ENCODE measurements at regions not wholly inside any gene's neighbourhood (a gene's known extent, or its start where the extent isn't known, plus 50 kb on each side); places are given as distances from the start of the nearest gene placed in this dataset.
A peak's percentile ranks its signal among the peaks of the same experiment; 100 is the strongest.
"Not testable (repeated sequence)": the region's sequence is repeated elsewhere in the genome, so short reads cannot be mapped to it uniquely, and the experiment has no call there.

DNA sequence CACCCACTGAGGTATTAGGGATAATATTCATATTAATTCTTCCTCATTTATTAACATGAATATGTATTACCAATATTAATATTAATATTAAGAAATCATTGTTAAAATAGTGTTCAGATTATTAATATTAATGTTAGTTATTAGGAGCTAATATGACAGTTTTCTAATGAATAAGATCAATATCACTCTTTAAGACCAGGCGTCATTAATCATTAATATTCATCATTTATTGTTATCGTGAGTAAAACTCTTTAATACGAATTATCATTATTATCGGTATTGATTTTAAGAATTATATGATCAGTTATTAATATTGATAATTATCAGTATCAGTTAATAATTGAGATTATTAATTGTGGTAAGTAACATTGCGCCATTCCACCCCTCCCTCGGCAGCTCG, 101.0 kb upstream of the HMX1 start:
- DNase-seq (ENCODE audit: low read depth), result not testable (repeated sequence)

DNA sequence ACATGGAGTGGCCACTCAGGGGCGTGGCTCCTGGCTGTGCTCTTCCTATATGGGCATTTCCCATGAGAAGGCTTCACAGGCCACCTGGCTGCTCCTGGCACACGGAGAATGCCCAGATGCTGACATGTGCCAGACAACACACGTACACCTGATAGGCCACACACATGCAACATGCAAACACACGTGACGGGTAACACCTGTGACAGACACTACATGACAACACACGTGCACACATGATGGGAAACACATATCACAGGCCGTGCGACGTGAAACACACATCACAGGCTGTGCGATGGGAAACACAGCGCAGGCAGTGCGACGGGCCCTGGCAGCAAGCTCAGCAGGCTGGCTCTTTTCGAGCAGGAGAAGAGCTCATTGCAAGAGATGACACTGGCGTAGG, 94.3 kb upstream of the HMX1 start:
- not testable (repeated sequence) for DNase-seq (ENCODE audit: low read depth)

DNA sequence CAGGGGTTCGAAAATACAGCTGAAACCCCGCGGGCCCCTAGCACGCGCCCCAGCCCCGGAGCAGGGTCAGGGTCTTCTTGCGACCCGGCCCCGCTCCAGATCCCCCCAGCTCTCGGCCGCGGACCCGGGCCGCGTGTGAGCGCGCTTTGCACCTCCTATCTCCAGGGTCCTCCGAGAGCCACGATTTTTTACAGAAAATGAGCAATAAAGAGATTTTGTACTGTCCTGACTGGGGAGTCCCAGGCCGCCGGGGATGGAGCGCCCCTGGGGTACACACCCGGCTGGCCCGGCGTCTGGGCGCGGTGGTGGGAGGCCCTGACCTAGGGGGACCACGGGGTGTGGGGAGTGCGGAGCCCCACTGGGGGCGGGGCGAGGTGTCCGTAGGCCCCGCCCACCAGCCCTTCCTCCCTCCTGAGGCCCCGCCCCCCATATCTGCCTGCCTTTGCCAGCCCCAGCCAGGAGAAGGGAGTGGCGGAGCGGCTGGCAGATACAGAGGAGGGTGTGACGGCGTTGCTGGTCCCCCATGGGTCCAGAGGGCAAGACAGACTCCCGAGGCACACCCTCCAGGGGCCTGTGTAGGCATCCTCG, 92.7 kb upstream of the HMX1 start:
- DNase-seq (ENCODE audit: low read depth), result not testable (repeated sequence)

DNA sequence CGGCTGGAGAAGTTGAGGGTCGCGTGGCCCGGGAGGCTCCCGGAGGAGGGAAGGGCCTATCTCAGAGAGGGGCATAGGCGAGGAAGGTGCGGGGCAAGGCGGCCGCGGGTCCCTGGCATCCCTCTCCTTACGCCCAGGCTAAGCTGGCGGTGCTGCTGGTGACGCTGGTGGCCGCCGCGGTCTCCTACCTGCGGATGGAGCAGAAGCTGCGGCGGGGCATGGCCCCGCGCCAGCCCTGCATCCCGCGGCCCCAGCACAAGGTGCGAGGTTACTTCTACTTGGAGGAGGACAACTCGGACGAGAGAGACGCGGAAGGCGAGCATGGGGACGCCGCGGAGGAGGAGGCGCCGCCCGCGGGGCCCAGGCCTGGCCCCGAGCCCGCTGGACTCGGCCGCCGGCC, 91.9 kb upstream of the HMX1 start:
- DNase-seq (ENCODE audit: low read depth), result not testable (repeated sequence)

DNA sequence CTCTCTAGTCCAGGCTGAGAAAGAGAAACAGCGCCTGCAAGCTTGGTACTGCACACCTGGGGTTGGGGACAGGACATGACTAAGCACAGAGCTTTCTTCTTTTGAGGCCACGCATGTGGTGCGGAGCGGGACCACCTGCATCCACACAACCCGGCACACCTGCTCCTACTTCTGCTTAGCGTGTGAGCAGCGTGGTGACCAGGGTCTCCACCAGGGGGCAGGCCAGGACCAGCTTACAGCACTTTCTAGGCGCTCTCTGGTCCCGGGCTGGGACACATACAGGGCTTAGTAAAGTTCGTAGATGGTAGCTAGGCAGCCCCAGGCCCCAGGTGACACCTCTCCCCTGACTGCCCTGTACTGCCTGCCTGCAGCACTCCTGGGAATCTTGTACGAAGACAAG, 89.7 kb upstream of the HMX1 start:
- peak; percentile 14 for DNase-seq (ENCODE audit: low read depth)

DNA sequence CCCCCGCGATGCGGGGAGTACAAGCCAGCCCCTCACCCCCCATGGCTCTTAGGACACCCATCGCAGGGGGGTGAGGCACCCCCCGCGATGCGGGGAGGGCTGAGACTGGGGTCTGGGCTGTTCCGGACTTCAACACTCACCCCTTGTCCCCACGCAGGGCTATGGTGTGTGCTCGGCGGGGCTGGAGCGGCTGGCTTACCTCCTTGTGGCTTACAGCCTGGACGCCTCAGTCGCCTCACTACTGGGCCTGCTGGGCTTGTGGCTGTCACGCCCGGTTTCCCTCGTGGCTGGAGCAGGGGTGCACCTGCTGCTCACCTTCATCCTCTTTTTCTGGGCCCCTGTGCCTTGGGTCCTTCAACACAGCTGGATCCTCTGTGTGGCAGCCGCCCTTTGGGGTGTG, 87.8 kb upstream of the HMX1 start:
- not testable (repeated sequence) for DNase-seq (ENCODE audit: low read depth)

DNA sequence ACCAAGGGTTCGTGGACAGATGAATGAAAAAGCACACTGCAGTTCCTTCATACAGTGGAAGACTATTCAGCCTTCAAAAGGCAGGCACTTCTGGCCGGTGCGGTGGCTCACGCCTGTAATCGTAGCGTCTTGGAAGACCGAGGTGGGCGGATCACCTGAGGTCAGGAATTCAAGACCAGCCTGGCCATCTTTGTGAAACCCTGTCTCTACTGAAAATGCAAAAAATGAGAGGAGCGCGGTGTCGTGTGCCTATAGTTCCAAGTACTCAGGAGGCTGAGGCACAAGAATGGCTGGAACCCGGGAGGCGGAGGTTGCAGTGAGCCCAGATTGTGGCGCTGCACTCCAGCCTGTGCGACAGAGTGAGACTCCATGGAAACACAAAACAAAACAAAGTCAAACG, 82.4 kb upstream of the HMX1 start:
- DNase-seq (ENCODE audit: low read depth), result not testable (repeated sequence)

DNA sequence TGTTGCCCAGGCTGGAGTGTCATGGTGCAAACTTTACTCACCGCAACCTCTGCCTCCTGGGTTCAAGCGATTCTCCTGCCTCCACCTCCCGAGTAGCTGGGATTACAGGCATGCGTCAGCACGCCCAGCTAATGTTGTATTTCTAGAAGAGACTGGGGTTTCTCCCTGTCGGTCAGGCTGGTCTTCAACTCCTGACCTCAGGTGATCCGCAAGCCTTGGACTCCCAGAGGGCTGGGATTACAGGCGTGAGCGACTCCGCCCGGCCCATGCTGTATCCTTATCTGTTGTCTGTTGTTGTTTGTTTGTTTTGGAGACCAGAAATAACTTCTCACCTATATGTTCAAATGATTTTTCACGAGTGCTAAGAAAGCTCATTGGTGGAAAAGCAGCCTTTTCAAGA, 81.2 kb upstream of the HMX1 start:
- not testable (repeated sequence) for DNase-seq (ENCODE audit: low read depth)

DNA sequence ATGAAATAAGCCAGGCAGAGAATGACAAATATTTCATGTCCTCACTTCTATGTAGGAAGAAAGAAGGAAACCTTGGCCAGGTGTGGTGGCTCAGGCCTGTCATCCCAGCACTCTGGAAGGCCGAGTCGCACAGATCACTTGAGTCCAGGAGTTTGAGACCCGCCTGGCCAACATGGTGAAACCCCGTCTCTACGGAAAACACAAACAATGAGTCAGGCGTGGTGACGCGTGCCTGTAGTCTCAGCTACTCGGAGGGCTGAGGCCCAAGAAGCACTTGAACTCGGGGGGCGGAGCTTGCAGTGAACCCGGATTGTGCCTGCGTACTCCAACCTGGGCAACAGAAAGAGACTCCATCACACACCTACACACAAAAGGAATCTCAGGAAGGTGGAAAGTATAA, 80.5 kb upstream of the HMX1 start:
- DNase-seq (ENCODE audit: low read depth), result peak; percentile 16

DNA sequence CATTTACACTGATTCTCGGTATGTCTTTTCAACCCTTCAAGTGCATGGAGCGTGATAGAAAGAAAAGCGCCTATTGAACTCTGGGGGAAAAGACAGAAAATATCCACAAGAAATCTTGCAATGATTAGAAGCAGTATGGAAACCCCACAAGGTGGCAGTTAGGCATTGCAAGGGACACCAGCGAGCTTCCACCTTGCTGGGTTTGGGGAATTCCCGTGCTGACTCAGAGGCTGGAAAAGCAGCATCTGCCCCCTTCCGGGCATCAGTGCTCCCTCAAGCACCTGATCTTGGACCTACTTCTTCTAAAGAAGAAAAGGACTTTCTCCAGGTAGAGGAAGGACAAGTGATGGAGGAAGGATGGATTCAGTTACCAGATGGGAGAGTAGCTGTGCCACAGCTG, 73.9 kb upstream of the HMX1 start:
- not testable (repeated sequence) for DNase-seq (ENCODE audit: low read depth)

DNA sequence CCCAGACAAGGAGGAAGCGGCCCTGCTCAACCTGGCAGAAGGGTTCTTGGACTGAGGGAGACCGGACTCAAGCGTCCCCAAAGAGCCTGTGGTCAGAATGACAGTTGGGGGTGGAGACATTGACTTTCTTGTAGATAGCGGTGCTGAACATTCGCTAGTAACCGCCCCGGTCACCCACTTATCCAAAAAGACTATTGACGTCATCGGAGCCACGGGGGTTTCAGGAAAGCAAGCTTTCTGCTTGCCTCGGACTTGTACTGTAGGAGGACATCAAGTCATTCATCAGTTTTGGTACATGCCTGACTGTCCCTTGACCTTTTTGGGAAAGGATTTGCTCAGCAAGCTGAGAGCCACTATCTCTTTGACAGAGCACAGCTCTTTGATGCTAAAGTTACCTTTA, 71.7 kb upstream of the HMX1 start:
- DNase-seq (ENCODE audit: low read depth), result not testable (repeated sequence)

DNA sequence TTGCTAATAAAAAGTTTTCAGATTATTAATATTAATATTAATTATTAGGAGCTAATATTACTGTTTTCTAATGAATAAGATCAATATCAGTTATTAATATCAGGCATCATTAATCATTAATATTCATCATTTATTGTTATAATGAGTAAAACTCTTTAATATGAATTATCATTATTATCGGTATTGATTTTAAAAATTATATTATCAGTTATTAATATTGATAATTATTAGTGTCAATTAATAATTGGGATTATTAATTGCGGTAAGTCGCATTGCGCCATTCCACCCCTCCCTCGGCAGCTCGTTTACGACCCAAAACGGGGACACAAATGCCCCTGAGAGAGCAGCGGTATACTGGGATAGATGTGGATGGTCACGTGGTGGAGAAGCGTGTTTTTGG, 70.4 kb upstream of the HMX1 start:
- not testable (repeated sequence) for DNase-seq (ENCODE audit: low read depth)

DNA sequence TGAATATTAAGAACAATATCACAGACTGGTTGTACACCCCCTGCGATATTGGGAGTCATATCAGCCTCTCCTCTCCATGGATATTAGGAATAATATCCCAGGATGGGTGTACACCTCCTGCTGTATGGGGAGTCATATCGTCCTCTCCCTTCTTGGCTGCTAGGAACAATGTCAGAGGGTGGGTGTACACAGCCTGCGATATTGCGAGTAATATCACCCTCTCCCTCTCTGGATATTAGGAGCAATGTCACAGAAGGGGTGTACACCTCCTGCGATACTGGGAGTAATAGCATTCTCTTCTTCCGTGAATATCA, 69.8 kb upstream of the HMX1 start:
- not testable (repeated sequence) for DNase-seq (ENCODE audit: low read depth)

DNA sequence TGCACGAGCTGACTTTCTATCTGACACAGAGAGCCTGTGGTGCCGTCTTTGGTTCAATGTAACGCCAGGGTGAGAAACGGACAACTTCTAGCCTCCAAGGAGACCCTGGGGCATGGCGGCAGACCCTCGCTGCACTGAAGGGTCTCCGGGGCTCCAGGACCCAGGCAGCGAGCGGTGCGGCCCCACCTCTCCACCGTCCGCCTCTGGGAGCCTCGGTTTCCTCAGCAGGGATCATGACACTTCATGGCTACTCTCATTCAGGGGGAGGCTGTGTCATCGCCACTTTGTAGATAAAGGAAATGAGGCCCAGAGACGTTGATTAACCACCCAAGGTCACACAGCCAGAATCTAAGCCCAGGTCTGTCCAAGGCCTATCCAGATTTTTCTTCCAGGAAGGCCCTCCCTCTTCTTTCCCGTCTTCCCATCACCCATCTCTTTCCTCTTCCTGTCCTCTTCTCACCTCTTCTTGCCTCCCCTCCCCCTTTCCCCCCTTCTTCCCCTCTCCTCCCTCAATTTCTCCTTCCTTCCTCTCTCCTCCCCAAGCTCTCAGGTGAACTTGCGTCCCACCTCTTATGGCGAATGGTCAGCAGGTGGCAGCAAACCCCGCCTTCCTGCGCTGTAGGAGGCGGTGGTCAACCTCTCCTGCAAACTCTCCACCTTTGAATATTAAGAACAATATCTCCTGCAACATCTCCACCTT, 69.3 kb upstream of the HMX1 start:
- no peak for DNase-seq (ENCODE audit: low read depth)

DNA sequence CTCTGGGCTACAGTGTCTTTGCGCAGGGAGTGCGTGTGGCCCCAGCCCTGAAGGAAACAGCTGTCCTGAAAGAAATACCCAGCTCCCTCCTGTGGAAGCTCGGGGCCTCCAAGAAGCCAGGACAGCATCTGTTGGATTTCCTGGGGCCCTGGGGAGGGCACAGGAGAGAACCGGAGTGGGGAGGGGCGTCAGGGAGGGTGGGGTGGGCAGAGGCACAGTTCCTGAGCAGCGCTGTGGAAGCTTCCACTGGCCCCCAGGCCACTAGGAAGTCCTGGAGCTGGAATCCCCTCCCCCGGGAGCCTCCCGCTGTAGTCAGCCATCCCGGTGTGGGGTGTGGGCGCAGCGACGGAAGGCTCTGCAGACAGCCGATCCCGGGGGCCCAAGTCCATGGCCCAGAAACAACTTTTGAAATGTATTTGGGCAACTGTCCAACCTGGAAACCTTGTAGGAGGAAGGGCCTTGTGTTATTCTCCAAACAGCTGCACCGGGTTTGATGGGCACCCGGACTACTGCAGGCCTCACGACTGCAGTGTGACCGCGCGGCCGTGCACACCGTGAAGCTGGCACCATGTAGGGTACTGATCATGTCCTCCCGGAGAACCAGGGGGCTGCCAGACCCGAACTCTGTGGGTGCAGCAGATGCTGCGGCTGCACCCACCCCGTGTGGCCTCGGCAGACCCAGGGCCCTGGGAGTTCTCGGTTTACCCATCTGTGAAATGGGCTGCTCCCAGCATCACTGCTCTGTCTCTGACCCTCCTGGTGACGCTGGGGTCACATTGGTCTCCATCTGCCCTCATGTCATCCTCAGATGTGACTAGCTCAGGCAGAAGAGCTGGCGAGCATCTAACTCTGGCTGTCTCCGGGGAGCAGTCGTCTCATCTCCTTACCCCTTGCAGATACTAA, 68.5 kb upstream of the HMX1 start:
- DNase-seq (ENCODE audit: low read depth), result no peak

DNA sequence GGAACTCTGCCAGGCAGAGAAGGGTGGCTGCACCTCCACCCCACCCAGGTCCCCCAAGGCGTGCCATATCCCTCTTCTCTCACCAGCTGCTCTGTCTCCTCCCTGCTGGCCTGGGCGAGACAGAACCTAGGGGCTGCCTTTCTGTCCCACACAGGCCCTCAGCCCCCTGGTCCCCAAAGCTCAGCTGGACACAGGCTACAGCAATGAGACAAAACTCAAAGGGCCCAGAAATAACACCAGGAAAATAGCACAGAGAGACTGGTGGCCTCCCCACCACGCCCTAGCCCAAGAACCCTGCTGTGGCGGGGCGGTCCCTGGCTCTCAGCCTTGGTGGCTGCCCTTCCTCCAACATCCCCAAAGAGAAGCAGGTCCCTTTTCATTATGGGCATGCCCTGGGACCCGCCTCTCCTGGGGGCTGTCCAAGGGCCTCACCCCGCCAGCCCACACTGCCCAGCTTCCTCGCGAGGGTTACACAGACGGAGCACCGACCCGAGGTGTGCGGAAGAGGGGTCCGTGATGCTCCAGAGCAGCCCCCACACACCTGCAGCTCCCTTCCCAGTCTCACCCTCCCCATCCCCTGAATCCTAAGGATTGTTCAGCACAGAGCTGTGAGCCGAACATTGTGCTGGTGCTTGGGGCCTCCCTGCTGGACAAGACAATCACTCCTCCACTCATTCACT, 67.7 kb upstream of the HMX1 start:
- DNase-seq (ENCODE audit: low read depth), result no peak

DNA sequence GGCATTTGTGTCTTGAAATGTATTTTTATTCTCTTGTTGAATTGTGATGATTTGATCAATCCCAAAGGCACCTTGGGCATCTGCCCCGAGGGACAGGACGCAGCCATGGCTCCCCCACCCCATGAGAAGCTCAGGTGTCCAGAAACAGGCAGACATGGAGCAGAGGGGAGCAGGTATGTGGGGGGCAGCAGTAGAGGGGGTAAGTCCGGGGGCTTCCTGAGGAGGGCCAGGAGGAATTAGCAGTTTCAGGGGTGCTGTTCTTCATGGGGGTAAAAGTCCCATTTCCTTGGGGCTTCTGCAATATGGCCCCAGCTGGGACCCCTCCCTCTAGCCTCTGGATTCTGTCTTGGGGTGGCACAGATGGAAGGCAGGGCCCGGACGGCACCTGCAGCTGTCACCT, 67.0 kb upstream of the HMX1 start:
- no peak for DNase-seq (ENCODE audit: low read depth)

DNA sequence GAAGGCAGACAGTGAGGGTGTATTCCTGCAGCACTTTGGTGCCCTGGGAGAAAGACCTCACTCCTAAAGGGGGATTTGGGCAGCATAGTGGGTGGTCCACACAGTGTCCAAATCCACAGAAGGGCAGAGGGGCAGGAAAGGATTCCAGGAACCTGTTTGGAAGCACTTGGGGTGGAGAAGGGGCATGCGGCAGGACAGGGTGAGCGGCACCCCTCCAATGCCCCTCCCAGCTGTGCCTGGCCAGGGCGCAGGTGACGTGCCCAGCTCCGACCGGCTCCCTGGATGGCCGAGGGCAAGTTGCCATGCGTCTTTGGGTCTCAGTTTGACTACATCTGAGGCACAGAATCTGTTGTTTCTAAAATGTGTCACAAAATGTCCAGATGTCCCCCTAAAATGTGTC, 66.5 kb upstream of the HMX1 start:
- no peak for DNase-seq (ENCODE audit: low read depth)

DNA sequence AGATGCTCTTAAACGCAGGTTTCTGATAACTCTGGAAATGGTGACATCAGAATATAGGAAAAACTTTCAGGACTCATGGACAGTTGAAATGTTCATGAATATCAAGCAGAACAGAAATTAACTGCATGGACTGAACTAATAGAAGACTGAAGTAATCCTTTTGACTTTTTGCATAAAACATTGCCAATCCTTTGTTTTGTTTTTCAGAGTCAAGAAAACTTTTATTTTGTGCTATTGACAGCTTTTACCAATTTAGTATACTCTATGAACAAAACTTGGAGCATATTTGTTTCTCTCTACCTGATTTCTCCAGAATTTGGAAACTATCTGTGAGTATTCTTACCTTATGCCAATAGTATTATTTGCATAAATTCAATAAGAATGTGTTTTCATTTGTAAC, 61.2 kb upstream of the HMX1 start:
- DNase-seq (ENCODE audit: low read depth), result no peak

DNA sequence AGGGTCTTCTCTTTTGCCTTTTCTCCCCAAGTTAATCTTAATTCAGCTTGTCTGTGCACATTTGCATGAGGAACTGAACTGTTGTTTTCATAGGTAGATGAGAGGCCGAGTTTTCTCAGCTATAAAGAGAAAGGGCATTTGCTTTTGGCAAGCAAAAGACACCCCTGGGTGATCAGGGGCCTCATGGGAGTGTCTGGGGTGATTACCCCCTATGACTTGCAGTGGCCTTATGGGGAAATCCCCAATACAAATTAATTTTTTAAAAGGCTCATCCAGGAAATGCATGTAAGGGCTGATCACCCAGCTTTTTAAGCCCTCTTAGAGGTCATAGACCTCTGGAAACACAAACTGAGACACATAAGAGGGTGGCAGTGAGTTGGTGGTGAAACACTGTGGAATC, 56.4 kb upstream of the HMX1 start:
- DNase-seq (ENCODE audit: low read depth), result no peak

DNA sequence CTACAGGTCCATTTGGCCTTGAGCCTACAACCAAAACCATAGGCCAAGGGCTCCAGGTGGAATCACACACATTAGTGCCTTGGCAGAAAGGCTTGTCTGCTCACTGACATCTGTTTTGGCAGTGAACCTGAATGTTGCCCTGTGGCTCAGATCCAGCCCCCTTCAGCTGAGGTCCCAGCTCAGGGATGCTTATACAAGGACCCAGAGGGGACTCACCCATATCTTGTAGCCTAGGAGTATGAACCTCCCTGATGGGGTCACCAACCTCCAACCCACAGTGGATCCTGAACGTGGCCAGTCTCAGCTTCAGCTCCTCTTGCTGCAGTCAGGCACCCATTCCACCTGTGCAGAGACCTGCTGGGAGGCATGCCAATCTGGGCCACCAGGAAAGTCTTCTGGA, 50.8 kb upstream of the HMX1 start:
- no peak for DNase-seq (ENCODE audit: low read depth)

DNA sequence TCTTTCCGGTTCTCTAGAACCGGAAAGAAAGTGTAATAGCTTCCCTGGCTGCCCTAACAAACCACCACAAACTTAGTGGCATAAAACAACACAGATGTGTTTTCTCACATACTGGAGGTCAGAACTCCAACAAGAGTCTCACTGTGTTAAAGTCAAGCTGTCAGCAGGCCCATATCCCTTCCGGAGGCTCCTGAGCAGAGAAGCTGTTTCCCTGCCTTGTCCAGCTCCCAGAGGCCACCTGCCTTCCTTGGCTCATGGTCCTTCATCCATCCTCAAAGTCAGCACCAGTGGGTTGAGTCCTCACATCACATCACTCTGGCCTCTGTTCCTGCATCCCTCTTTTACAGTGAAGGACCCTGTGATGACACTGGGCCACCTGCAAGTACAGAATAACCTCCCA, 49.8 kb upstream of the HMX1 start:
- DNase-seq (ENCODE audit: low read depth), result no peak

All from M059J (cell line).